GM18858 (cell line): ENCODE measurements at regions not wholly inside any gene's neighbourhood (a gene's known extent, or its start where the extent isn't known, plus 50 kb on each side); places are given as distances from the start of the nearest gene placed in this dataset.

ENCODE experiments used
- ATAC-seq: cut with Tn5 transposase; IDR thresholded peaks from one replicate; pipeline ENCODE4 v1.9.1; 2021; ENCODE audit not compliant: unreplicated experiment

GRCh38 chr10:4046712-4047354, 261.8 kb upstream of the KLF6 start:
- no peak for ATAC-seq

GRCh38 chr10:4046030-4046429, 261.0 kb upstream of the KLF6 start:
- no peak for ATAC-seq

GRCh38 chr10:4043897-4044665, 259.1 kb upstream of the KLF6 start:
- ATAC-seq, result no peak

GRCh38 chr10:4041635-4042034, 256.6 kb upstream of the KLF6 start:
- ATAC-seq, result no peak

GRCh38 chr10:4038000-4038399, 253.0 kb upstream of the KLF6 start:
- ATAC-seq, result no peak

GRCh38 chr10:4035599-4035945, 250.6 kb upstream of the KLF6 start:
- ATAC-seq, result no peak

GRCh38 chr10:4034907-4035598, 250.0 kb upstream of the KLF6 start:
- no peak for ATAC-seq

- ATAC-seq, result peak; percentile 95
Observed at GRCh38 chr10:4033341-4033896, 248.4 kb upstream of the KLF6 start.

- ATAC-seq, result no peak
Observed at GRCh38 chr10:4029866-4030265, 244.9 kb upstream of the KLF6 start.

- no peak for ATAC-seq
Observed at GRCh38 chr10:4028854-4029583, 244.0 kb upstream of the KLF6 start.

GRCh38 chr10:4028027-4028471, 243.0 kb upstream of the KLF6 start:
- ATAC-seq, result no peak

GRCh38 chr10:4025339-4025738, 240.3 kb upstream of the KLF6 start:
- no peak for ATAC-seq

- ATAC-seq, result no peak
Observed at GRCh38 chr10:4024516-4025245, 239.7 kb upstream of the KLF6 start.

- no peak for ATAC-seq
Observed at GRCh38 chr10:4024027-4024426, 239.0 kb upstream of the KLF6 start.

- no peak for ATAC-seq
Observed at GRCh38 chr10:4022473-4022872, 237.5 kb upstream of the KLF6 start.

GRCh38 chr10:4020631-4021030, 235.6 kb upstream of the KLF6 start:
- ATAC-seq, result no peak

- ATAC-seq, result no peak
Observed at GRCh38 chr10:4018054-4018511, 233.1 kb upstream of the KLF6 start.

GRCh38 chr10:4017336-4017735, 232.3 kb upstream of the KLF6 start:
- no peak for ATAC-seq

GRCh38 chr10:4016214-4016740, 231.3 kb upstream of the KLF6 start:
- no peak for ATAC-seq

- ATAC-seq, result peak; percentile 74
Observed at GRCh38 chr10:4013651-4014121, 228.7 kb upstream of the KLF6 start.
